ENCODE measurements at regions not wholly inside any gene's neighbourhood (a gene's known extent, or its start where the extent isn't known, plus 50 kb on each side); places are given as distances from the start of the nearest gene placed in this dataset.

GRCh38 chr11:15525582-15525981 lies 410.9 kb downstream of the INSC start:
- Histone ChIP-seq H3K4me3 (no peak overlapping the region), H3K36me3 (ENCODE audit: insufficient read depth) (no peaks in the 10 kb centered on the region), H3K4me1 (ENCODE audit: insufficient read depth) (no peaks in the 10 kb centered on the region), H3K4me2 (no peak overlapping the region), H3K79me2 (replicated peaks; ENCODE audit: insufficient read depth) (no peaks in the 10 kb centered on the region), H4K20me1 (replicated peaks; ENCODE audit: insufficient read depth) (no peaks in the 10 kb centered on the region), H3K9me2 (ENCODE audit: insufficient read depth) (peaks cover 6% of the 10 kb centered on the region; the same call in 1 of the 2 replicates), H3K27ac (ENCODE audit: low read depth) (no peak overlapping the region), H2AFZ (no peak overlapping the region), H3F3A (replicated peaks; ENCODE audit: low read depth) (no peaks in the 10 kb centered on the region), H3K27me3 (ENCODE audit: insufficient read depth) (no peaks in the 10 kb centered on the region)
- ATAC-seq (no peak), DNase-seq (ENCODE audit: low spot score) (no peak)
- Mint-ChIP-seq H3K36me3 (ENCODE audit: low read depth) (peaks cover 17% of the 10 kb centered on the region), H3K4me3 (no peak overlapping the region), H3K4me1 (no peaks in the 10 kb centered on the region), H3K27me3 (ENCODE audit: insufficient read depth, low read depth, poor library complexity) (no peaks in the 10 kb centered on the region), H3K27ac (no peak overlapping the region), H3K9me3 (peaks cover 27% of the 10 kb centered on the region)
- TF ChIP-seq ZNF331 (CRISPR knock-in tag; IDR thresholded peaks at IDR 0.05; ENCODE audit: low read depth), result no peak

GRCh38 chr11:15526032-15526431 lies 411.3 kb downstream of the INSC start:
- H3F3A ChIP-seq (replicated peaks; ENCODE audit: low read depth), result no peaks in the 10 kb centered on the region
- H3K9me2 ChIP-seq (ENCODE audit: insufficient read depth), result peaks cover 6% of the 10 kb centered on the region; the same call in 1 of the 2 replicates
- no peak for TF ChIP-seq ZNF331 (CRISPR knock-in tag; IDR thresholded peaks at IDR 0.05; ENCODE audit: low read depth)
- TF ChIP-seq STAT1 (IDR thresholded peaks at IDR 0.05; ENCODE audit: unreplicated experiment), result no peak
- no peak for TF ChIP-seq EZH2phosphoT487 (IDR thresholded peaks at IDR 0.05; ENCODE audit: unreplicated experiment)
- no peak for TF ChIP-seq JUNB (IDR thresholded peaks at IDR 0.05; ENCODE audit: unreplicated experiment)
- no peak for TF ChIP-seq CREB1 (CRISPR knock-in tag; IDR thresholded peaks at IDR 0.05; ENCODE audit: low read depth)
- no peak for TF ChIP-seq ZNF114 (CRISPR knock-in tag; IDR thresholded peaks at IDR 0.05)
- no peak for TF ChIP-seq POLR2AphosphoS5 (IDR thresholded peaks at IDR 0.05; ENCODE audit: low read depth)
- no peak for TF ChIP-seq EZH2 (IDR thresholded peaks at IDR 0.05; ENCODE audit: low read depth, unreplicated experiment)
- TF ChIP-seq NANOG (IDR thresholded peaks at IDR 0.05; ENCODE audit: borderline replicate concordance), result no peak
- no peak for TF ChIP-seq CTCF (conservative IDR thresholded peaks at IDR 0.05; ENCODE audit: low read depth in 2 of 2)
- TF ChIP-seq, protein P1, sequence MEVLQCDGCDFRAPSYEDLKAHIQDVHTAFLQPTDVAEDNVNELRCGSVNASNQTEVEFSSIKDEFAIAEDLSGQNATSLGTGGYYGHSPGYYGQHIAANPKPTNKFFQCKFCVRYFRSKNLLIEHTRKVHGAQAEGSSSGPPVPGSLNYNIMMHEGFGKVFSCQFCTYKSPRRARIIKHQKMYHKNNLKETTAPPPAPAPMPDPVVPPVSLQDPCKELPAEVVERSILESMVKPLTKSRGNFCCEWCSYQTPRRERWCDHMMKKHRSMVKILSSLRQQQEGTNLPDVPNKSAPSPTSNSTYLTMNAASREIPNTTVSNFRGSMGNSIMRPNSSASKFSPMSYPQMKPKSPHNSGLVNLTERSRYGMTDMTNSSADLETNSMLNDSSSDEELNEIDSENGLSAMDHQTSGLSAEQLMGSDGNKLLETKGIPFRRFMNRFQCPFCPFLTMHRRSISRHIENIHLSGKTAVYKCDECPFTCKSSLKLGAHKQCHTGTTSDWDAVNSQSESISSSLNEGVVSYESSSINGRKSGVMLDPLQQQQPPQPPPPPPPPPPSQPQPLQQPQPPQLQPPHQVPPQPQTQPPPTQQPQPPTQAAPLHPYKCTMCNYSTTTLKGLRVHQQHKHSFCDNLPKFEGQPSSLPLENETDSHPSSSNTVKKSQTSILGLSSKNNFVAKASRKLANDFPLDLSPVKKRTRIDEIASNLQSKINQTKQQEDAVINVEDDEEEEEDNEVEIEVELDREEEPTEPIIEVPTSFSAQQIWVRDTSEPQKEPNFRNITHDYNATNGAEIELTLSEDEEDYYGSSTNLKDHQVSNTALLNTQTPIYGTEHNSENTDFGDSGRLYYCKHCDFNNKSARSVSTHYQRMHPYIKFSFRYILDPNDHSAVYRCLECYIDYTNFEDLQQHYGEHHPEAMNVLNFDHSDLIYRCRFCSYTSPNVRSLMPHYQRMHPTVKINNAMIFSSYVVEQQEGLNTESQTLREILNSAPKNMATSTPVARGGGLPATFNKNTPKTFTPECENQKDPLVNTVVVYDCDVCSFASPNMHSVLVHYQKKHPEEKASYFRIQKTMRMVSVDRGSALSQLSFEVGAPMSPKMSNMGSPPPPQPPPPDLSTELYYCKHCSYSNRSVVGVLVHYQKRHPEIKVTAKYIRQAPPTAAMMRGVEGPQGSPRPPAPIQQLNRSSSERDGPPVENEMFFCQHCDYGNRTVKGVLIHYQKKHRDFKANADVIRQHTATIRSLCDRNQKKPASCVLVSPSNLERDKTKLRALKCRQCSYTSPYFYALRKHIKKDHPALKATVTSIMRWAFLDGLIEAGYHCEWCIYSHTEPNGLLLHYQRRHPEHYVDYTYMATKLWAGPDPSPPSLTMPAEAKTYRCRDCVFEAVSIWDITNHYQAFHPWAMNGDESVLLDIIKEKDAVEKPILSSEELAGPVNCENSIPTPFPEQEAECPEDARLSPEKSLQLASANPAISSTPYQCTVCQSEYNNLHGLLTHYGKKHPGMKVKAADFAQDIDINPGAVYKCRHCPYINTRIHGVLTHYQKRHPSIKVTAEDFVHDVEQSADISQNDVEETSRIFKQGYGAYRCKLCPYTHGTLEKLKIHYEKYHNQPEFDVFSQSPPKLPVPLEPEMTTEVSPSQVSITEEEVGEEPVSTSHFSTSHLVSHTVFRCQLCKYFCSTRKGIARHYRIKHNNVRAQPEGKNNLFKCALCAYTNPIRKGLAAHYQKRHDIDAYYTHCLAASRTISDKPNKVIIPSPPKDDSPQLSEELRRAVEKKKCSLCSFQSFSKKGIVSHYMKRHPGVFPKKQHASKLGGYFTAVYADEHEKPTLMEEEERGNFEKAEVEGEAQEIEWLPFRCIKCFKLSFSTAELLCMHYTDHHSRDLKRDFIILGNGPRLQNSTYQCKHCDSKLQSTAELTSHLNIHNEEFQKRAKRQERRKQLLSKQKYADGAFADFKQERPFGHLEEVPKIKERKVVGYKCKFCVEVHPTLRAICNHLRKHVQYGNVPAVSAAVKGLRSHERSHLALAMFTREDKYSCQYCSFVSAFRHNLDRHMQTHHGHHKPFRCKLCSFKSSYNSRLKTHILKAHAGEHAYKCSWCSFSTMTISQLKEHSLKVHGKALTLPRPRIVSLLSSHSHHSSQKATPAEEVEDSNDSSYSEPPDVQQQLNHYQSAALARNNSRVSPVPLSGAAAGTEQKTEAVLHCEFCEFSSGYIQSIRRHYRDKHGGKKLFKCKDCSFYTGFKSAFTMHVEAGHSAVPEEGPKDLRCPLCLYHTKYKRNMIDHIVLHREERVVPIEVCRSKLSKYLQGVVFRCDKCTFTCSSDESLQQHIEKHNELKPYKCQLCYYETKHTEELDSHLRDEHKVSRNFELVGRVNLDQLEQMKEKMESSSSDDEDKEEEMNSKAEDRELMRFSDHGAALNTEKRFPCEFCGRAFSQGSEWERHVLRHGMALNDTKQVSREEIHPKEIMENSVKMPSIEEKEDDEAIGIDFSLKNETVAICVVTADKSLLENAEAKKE (CRISPR knock-in tag; IDR thresholded peaks at IDR 0.05), result no peak
- no peak overlapping the region for H2AFZ ChIP-seq
- Mint-ChIP-seq H3K27ac (no peak overlapping the region), H3K36me3 (ENCODE audit: low read depth) (peaks cover 17% of the 10 kb centered on the region), H3K4me3 (no peak overlapping the region), H3K4me1 (no peaks in the 10 kb centered on the region), H3K9me3 (peaks cover 27% of the 10 kb centered on the region), H3K27me3 (ENCODE audit: insufficient read depth, low read depth, poor library complexity) (no peaks in the 10 kb centered on the region)
- DNase-seq (ENCODE audit: low spot score) (no peak), ATAC-seq (no peak)
- no peaks in the 10 kb centered on the region for H3K79me2 ChIP-seq (replicated peaks; ENCODE audit: insufficient read depth)
- H3K27ac ChIP-seq (ENCODE audit: low read depth), result no peak overlapping the region
- no peak overlapping the region for H3K4me2 ChIP-seq
- H4K20me1 ChIP-seq (replicated peaks; ENCODE audit: insufficient read depth), result no peaks in the 10 kb centered on the region
- H3K36me3 ChIP-seq (ENCODE audit: insufficient read depth), result no peaks in the 10 kb centered on the region
- H3K4me3 ChIP-seq, result no peak overlapping the region
- no peaks in the 10 kb centered on the region for H3K4me1 ChIP-seq (ENCODE audit: insufficient read depth)
- no peaks in the 10 kb centered on the region for H3K27me3 ChIP-seq (ENCODE audit: insufficient read depth)
